HFF-Myc (cell line): ENCODE measurements at regions not wholly inside any gene's neighbourhood (a gene's known extent, or its start where the extent isn't known, plus 50 kb on each side); places are given as distances from the start of the nearest gene placed in this dataset.

ENCODE experiments used
- DNase-seq: peaks from one replicate; pipeline ENCODE4 v3.0.0-alpha.2; 2011; ENCODE audit warnings: low read depth; ENCODE audit errors: extremely low read depth
- H3K4me3 ChIP-seq: replicated peaks from 2 replicates; pipeline ENCODE4 v1.5.1; 2011; ENCODE audit warnings: low read depth, mild to moderate bottlenecking, control low read depth, low read length
- TF ChIP-seq, protein P1 (sequence below): IDR thresholded peaks from 2 replicates; pipeline ENCODE4 v1.5.1; 2012; ENCODE audit warnings: mild to moderate bottlenecking, low read depth, low read length, control low read depth; ENCODE audit errors: missing control alignments

DNA sequence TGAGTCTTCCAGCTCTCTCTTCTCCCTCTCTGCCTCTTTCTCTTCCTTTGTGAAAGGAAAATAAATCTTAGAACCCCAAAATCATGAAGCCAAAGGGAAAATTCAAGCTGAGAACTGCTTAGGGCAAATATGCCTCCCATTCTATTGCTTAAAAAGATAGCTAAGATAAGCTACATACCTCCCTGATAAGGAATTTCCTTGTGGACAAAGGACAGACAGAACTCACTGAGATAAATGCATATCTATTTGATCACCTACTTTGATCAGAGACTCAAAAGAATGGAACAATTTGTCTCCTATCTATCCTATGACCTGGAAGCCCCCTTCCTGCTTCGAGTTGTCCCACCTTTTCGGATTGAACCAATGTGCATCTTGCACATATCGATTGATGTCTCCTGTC is 220.6 kb upstream of the NMUR2 start:
- TF ChIP-seq, protein P1, sequence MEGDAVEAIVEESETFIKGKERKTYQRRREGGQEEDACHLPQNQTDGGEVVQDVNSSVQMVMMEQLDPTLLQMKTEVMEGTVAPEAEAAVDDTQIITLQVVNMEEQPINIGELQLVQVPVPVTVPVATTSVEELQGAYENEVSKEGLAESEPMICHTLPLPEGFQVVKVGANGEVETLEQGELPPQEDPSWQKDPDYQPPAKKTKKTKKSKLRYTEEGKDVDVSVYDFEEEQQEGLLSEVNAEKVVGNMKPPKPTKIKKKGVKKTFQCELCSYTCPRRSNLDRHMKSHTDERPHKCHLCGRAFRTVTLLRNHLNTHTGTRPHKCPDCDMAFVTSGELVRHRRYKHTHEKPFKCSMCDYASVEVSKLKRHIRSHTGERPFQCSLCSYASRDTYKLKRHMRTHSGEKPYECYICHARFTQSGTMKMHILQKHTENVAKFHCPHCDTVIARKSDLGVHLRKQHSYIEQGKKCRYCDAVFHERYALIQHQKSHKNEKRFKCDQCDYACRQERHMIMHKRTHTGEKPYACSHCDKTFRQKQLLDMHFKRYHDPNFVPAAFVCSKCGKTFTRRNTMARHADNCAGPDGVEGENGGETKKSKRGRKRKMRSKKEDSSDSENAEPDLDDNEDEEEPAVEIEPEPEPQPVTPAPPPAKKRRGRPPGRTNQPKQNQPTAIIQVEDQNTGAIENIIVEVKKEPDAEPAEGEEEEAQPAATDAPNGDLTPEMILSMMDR = no peak
- DNase-seq = no peak

DNA sequence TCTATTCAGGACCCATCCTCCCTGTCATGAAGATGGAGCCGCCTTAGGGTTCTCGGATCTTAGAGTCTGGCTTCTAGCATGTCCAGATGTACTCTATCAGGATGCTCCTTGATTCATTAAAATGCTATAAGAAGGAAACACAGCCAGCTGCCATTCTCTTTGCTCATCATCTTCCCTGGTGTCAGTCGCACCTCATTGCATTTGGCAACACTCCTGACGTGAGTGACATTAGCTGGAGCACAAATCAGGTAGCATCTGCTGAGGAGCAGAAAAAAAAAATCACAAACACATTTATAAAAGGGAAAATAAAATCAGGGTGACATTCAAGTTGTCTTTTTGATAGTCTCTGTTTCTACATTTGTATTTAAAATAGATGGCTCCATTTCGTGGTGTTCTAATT is 226.1 kb upstream of the NMUR2 start:
- TF ChIP-seq, protein P1 = no peak
- H3K4me3 ChIP-seq = no peak overlapping the region
- no peak for DNase-seq

More for the DNA sequence above, 220.6 kb upstream of the NMUR2 start:
- H3K4me3 ChIP-seq = no peak overlapping the region

DNA sequence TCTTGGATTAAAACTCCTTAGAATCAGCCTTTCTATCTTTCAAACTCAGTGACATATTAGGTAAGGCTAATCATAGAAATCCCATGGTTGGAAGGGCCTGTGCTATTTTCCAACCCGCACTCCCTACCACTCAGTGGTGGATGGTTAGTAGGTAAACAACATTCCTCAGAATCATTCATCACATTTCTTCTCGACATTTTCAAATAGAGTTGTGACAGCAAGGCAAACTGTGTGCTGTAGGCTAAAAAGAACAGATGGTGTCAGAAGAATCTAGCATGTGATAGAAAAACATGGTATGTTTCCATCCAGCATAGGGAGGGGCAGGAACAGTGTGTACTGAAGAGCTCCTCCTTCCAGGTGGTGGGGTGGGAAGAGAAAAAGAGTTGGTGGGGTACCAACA is 227.3 kb upstream of the NMUR2 start:
- TF ChIP-seq, protein P1 = no peak
- H3K4me3 ChIP-seq = no peak overlapping the region
- DNase-seq = no peak

DNA sequence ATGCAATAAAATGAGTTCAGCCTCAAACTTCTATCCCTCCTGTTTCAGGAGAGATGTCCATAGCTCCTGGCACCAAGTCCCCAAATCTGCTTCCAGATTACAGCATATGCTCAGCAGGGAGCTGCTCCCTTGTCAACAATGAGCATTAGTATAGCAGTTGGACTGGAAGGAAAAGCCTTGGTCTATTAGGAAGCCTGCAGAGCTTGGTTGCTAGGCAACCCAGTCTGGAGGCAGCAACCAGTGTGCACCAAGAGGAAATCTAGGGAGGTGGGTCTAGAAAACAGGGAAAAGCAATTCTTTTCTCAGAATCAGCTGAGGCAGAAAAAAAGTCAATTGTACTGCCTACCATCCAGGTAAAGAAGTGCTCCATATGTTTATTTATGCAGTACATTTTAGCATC is 229.5 kb upstream of the NMUR2 start:
- TF ChIP-seq, protein P1 = no peak
- H3K4me3 ChIP-seq = no peak overlapping the region
- DNase-seq = no peak

DNA sequence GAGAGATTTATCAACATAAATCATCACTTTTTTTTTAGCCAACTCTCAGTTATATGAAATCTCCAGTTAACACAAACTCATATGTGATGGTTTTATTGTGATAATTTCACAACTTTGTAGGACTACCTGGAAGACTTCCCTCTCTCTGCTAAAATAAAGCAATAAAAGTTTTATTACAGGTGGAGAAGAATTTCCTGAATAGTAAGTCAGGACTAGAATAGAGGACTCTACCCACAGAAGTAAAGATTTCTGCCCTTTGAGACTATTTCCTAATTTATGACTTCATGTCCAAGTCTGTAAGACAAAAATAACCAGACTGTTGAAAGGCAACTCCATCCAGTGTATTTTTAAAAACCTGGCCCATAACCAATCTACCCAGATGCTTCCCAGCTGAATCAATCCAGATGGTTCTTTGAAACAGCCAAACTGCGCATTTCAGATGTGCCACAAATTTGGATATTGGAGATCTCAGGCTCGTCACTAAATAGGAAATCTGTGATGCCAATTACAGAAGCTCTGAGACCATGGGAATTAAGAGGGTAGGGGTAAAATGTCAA is 234.0 kb upstream of the NMUR2 start:
- TF ChIP-seq, protein P1 = no peak
- DNase-seq = no peak
- no peak overlapping the region for H3K4me3 ChIP-seq

DNA sequence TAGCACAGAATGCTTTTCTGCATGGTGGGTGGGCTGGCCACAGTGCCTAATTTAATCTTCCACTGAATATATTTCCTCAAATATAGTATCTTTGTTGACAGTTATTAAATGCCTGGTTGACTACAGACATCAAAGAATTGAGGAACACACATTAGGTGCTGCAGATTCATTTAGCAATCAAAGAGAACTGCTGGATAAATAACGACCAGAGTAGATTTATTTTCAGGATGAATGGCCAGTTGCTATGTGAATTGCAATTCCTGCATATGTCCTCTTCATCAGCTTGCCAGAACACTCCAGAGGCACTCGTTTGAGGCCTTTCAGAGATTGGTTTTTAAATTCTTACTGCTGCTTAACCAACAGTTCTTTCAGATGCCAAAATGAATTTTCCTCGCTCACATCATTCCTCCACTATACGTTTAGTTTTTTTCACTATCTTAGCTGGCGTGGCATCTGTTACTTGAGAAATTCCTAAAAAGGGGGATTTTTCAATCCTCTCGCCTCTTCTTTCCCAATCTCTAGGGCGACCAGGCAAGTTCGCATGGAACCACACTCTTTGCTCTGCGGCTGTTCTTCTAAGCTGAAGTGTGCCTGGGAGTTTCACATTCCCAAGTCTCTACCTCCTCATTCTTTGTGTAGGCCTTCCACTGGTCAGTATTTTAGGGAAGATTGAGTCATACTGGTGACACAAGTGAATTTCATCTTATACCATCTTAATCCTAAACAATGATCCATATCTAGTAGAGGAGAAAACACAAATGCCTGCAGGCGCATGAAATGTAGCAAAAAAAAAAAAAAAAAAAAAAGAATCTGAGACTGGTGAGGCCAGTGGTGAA is 237.1 kb upstream of the NMUR2 start:
- H3K4me3 ChIP-seq = no peak overlapping the region
- no peak for DNase-seq
- TF ChIP-seq, protein P1 = no peak
